HG02623 (cell line): ENCODE measurements at regions not wholly inside any gene's neighbourhood (a gene's known extent, or its start where the extent isn't known, plus 50 kb on each side); places are given as distances from the start of the nearest gene placed in this dataset.

Source experiments
- ATAC-seq: cut with Tn5 transposase; IDR thresholded peaks from one replicate; pipeline ENCODE4 v1.9.1; 2021; ENCODE audit warnings: moderate library complexity; ENCODE audit not compliant: unreplicated experiment

DNA sequence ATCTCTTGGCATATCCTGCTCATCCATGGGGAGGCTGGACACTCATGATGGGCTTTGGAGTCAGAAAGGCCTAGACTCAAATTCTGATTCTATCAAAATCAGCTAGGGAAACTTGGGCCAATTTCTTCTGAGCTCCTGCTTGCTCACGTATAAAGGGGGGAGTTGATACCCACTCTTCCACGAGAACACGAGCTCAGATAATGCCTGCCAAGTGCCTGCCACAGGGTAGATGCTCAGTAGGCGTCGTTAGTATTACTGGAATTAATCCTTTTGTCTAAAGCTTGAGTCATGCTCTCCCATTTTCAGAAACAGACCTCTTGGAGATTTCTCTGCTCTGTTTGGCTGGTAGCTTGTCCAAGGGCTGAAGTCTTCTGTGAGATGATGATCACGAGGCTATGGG lies 238.3 kb upstream of the MVB12B start:
- no peak for ATAC-seq

DNA sequence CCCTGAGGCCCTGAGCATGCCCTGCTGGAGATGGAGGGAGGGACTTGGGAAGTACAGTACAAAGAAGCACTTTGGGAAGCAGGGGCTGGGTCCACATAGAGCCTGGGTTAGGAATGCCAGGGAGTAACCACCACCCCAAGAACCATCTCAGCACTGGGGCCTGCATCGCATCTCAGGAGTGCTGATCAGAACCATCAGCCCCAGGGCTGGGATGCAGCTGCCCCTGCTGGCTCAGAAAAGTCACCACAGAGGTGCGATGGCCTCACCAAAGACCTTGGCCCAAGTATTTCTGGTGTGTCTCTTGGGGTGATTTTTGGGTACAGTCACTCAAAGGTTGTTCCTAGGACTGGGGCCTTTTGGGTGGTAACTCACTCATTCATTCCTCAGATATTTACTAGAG lies 236.8 kb upstream of the MVB12B start:
- no peak for ATAC-seq

DNA sequence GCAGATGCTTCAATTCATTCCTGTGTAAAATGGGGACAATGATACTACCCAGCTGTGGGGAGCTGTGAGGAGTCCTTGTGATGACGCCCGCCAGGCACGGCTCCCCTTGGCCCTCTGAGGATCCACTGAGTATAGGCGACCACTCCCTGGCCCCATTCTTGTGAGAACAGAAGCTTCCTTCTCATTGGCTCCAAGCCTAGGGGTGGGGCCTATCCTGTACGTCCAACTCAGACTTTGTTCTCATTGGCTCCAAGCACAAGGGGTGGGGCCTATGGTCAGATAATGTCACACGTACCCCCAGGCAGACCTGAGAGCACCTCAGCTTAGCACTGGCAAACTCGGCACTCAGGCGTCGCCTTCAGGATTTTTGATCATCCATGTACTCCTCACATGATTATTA lies 232.9 kb upstream of the MVB12B start:
- ATAC-seq, result no peak

DNA sequence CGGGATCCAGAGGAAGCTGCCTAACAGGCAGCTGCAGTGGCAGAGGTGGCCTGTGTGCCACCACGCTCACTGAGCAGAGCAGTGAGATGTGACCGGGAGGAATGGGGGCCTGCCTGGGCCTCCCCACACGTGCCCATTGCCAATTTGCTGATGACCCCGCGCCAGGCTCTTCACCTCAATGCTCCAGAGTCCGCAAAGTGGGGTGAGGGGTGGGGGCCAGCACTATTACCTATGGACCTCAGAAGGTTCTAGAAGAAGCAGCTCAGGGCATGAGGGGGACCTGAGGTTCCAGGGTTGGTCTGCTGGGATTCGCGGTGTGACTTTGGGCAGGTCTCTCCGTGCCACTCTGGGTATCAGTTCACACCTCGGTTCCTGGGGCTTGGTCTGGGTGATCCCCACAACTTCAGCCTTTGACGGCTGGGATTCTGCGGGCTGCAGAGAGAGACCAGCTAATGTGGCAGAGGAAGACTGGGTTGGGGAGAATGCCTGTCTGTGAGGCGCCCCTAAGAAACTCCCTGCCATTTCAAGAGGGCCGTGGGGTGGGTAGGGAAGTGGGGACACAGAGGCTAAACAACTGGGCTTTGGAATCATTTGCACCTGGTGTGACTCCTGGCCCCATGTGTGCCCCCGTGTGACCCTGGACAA lies 231.0 kb upstream of the MVB12B start:
- no peak for ATAC-seq

DNA sequence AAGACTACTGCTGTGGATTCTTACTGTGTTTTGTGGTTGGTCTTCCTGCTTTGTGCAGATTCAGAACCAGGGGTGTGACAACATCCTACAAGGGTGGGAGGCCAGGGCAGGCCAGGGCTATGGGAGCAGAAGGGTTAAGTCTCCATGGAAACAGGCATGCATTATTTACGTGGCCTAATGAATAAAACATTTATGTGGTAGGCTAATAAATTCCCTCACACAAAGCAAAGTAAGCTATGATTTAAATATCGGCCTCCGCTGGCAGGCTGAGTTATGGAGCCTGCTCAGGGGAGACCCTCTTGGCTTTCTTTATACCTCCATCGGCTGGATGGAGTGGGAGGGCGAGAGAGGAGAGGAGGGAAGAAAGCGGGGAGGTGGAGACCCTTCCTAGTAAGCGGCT lies 230.3 kb upstream of the MVB12B start:
- ATAC-seq, result no peak

DNA sequence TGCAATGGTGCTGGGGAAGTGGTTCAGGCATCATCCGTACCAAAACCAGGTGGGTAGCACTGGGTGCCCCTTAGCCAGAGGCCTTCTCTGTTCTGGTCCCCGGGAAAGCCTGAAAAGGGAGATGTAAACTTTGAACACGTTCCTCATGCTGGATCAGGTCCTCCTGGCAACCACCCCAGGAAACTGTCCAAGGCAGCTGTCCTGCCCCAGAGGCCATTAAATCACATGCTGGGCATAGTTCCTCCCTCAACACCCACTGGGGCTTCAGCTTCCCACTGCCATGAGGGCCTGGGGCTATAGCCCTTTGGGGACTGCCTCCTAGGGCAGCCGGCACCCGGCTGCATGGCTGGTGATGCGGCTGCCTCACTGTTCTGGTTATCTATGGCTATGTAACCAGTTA lies 228.9 kb upstream of the MVB12B start:
- no peak for ATAC-seq

DNA sequence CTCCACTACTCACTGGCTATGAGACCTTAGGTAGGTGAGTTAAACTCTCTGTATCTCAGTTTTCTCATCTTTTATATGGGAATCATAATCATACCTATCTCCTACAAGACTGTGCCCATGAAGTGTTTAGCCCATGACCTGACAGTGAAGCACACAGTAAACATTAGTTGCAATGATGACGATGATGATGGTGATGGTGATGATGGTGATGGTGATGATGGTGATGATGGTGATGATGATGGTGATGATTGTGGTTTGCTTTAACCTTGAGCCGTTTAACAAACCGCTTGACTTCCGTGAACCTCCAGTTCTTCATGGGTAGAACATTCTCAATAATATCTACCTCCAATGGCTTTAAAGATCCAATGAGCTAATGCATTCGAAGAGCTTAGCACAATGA lies 220.2 kb upstream of the MVB12B start:
- ATAC-seq, result no peak

DNA sequence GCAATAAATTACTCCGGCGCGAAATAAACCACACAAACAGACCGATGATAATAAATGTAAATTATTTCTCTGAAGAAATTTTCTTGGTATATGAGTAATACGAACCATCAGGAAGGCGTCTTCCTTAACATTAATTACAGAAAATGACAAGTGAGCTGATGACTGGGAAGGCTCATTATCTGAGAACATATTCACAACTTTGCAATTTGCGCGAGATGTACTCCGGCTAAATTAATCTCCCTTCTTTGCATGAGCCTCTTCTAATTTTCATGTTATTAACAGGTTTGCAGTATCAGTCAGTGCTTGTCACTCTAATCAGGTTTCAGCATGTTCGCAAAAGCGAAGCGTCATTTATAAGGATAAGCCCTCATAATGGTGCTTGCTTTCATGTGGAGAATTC lies 218.9 kb upstream of the MVB12B start:
- no peak for ATAC-seq

DNA sequence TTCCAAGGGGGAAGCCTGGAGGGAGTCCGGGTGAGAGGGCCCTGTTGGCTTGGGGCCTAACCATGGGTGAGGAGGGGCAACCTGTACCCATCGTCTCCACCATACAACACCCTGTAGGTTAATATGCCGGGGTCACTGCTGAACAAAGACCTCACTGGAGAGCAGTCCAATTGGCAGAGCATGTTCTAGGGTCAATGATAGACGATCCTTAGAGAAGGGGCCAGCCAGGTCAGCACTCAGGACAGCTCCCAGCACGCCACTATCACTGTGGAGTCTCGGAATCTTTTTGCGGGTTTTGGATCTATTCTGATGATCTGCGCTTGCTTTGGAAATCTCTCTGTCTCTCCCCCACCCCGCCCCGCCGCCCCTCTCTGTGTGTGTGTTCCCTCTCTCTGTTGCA lies 218.4 kb upstream of the MVB12B start:
- ATAC-seq, result no peak

DNA sequence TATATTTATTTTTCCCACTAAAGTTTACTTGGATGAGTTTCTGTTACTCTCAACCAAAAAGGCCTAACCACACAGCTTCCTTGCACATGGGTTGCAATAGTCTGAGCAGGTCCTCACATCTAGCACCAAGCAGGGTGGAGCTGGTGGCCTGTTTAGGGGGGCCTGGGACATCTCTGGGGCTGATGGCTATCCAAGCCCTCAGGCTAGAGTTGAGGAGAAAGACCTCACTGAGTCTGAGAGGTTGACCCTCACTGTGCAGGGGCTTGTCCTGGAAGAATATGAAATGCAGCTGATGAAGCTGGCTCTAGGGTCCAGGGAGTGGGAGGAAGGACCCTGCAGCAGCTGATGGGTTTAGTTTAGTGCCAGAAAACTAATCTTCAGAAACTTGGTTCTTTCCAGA lies 217.1 kb upstream of the MVB12B start:
- no peak for ATAC-seq

DNA sequence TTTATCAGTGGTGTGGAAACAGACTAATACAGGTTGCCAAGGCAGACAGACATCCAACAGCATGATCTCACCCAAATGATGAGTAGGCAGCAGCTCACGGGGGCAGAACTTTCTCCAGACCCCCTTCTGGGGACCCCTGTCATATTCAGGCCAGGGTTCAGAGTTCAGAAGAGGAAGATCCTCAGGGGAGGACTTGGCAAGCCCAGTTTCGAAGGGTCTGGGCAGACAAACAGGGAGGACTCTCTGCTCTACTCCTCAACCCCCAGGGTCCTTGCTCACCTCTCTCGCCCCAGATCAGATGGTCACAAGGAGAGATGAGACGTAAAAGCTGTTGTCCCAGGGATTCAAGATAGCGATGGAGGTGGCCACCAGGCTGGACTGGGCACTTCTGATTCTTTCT lies 215.1 kb upstream of the MVB12B start:
- ATAC-seq, result no peak

DNA sequence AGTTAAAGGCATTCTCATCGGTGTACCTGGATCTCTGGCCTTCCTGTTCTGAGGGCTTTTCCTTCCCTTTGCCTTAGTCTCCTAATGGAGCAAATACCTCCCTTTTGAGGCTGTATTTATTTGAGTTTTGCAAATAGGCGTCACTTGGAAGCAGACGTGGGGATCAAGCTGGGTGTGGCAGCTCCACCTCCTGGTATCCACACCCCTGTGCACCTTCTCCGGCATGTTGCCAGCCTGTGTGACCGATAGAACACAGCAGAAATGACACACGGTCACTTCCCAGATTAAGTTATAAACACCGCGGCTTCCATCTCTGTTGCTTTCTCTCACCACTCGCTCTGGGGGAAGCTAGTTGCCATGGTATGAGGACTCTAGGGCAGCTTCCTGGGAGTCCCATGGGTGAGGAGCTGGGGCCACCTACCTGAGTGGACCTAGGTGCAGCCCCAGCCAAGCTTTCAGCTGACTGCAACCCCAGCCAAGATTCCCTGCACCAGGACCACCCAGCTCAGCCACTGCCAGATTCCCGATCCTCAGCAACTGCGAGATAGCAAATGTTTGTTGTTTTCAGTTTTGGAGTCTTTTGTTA lies 214.4 kb upstream of the MVB12B start:
- ATAC-seq, result no peak

DNA sequence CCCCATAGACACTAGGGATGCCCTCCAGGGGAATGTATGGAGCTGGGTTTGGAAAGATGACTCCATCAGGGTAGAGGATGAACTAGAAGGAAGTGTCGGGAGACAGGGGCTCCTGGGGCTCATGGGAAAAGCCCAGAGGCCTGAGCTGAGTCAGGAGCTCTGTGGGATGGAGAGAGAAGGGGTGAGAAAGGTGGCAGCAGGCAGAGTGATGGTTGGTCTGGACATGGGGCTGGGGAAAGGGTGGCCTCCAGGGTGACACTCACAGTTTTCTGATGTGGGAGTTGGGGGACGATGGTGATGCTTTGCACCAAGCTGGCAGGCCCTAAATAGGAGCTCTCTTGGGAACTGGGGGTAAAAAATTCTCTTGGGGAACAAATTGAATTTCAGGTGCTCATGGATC lies 213.5 kb upstream of the MVB12B start:
- no peak for ATAC-seq

DNA sequence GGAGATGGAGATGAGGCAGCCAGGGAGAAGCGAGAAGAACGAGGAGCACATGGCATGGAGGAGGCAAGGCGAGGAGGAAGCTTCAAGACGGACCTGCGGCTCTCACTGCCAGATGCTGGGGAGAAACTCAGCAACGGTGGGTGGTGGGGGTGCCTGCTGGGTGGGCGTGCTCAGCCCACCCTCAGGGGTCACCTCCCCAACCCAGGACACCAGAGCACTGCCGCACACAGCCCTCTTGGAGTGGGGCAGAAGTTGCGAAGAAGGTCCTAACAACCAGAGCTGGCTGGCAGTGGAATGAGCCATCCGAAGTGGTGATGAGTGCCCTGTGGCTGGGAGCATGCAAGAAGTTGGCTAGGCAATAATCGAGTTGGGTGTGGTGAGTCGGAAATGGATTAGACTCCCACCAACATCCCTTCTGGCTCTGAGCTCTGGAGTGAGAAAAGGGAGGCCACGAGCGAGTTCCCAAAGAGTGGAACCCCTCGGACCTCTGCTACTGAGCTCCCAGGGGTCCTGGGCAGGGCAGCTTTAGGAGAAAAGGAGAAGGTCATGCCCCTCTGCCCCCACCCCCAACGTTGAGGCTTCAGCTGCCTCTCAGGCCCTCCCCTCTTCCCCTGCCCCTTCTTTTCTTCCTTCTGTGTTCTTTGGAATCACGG lies 212.7 kb upstream of the MVB12B start:
- no peak for ATAC-seq

DNA sequence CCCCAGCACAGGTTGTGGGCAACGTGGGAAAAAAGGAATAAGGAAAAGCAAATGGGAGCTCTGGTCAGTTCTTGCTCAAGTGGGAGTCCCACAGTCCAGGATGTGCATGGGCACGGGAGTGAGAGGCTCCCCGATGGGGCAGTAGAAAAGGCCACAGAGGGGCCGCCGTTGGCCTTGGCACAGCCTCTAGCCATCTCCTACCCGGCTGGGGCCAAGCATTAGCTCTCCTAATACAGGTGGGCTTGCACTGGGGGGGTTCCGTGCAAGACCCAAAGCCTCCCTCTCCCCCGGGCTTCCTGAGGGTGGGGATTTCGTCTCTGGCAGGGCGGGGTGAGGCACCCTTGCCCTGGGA lies 212.2 kb upstream of the MVB12B start:
- no peak for ATAC-seq

DNA sequence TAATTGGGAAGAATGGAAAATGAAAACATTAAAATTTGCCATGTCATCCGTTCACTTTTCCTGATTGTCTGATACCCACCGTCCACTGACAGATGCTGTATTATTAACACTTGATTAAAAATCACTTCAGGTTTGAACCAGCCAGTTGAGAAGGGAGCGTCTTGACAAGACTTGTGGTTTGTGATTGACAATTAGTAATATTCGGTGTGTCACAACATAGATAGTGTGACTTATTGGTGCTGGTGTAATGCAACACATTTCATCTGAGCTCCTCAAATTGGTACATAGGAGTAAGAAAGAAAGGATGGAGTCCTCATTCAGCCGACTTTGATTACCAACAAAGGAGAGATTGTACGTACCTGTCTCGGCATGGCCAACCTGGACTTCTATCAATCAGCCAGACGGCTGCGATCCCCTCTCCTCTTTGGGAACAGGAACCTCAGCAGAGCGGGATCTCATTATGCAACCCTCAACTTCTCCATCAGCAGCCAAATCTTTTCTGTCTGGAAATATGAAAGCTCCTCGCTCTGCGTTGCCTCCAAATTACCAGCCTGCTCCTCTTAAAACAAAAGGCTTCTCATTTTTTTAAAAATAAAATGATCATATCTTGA lies 211.7 kb upstream of the MVB12B start:
- ATAC-seq, result no peak

DNA sequence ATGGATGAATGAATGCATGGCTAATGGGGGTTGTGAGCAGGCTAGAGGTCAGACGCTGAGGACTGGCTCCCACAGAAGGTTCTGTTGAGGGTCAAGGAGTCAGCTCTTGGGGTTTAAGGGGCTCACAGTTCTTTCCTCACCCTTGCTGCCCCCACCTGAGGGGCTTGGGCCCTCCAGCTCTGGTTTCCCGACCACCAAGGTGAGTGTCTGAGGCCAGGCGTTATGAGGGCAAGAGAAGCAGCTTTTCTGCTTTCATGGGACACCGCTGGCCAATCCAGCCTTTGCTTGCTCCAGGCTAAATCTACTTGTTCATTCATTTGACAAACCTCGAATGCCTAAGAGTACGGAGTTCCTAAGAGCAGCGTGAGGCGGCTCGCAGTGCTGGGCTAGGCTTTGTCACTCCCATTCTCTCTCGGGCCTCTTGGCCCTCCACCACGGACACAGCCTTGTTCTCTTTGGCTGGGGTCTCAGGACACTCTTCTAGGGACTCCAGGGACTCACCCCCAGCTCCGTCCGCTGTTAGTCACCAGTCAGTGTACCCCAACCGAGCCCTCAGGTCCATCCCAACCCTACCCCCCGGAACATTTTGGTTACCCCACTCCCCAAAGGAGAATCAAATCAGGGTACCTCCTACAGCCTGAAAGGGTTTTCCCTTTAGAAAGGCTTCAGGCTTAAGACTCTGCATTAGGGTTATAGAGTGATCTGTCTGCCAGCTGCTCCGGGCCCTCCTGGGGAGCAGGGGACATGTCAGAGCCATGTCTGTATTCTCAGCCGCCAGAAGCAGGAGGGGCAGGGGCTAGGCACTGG lies 210.1 kb upstream of the MVB12B start:
- ATAC-seq, result no peak

DNA sequence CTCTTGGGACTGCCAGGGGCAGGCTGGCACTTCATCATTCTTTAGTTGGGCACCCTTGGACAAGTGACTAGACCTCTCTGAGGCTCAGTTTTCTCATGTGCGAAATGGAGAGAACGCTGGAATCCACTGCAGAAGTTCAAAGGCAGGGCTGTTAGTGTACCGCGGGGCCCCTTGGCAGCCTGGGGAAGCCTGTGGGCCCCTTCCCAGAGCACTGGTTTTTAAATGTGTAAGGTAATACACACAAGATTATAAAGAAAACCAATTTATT lies 209.5 kb upstream of the MVB12B start:
- ATAC-seq, result no peak

DNA sequence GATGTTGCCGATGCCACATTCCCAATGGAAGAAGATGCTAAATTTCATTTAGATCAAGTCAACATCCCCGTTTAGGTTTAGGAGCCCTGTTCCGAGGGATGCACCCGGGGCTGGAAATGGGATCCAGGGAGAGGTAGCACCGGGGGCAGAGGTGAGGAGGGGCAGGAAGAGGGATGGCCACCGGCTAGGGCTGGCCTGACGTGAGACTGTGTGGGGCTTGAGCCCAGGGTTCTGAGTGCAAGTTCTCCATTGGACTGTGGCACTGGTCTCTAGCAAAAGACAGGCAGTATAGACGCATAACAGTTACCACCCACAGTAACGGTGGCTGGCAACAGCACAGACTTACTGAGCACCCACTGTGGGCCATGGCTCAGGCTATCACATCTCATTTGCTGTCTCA lies 209.0 kb upstream of the MVB12B start:
- ATAC-seq, result no peak

DNA sequence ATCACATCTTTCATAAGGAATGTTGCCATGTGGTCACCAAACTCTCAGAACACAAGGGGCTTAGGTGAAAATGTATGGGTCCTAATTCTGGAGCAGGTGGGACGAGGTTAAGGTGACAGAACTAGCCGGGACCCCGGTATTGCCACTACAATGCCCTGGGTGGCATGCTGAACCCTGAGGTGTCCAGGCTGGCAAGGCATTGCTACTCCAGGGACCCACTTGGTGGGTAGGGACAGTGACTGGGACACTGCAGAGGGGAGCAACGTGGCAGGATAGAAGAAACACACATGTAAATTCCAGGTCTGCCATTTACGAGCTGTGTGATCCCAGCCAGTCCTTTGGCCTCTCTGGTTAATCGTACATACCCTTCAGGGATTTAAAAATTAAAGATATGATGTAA lies 206.9 kb upstream of the MVB12B start:
- no peak for ATAC-seq

DNA sequence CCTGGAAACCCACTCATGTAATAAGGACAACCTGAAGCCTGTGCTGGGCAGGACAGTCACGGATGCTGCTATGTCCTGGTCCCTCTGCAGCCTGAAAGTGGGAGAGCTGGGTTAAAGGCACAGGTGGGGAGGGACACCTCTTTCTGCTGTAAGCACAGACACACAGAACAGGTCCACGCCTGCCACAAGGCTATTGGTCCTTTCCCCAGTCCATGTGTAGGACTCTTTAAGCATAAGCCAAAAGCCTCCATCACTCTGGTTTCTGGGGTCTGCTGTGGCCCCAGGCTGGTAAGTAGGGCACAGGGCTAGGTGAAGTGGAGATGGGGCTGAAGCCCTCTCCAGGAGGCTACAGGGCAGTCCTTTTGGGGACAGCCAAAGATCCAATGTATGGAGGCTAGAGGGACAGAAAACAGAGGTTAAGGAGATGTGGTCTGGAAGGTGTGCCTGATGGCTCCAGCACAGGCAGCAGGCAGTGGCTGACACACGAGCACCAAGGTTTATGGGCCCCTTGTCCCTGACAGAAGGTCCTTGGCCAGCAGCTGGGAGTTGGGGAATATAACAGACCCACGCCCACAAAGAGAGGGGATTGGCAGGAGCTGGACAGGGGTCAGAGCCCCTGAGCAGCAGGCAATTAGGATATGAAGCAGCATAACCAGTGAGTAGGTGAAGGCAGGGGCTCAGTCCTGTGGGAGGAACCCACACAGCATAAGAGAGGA lies 203.6 kb upstream of the MVB12B start:
- no peak for ATAC-seq
